ENCODE measurements at regions not wholly inside any gene's neighbourhood (a gene's known extent, or its start where the extent isn't known, plus 50 kb on each side); places are given as distances from the start of the nearest gene placed in this dataset.
A peak's percentile ranks its signal among the peaks of the same experiment; 100 is the strongest.

DNA sequence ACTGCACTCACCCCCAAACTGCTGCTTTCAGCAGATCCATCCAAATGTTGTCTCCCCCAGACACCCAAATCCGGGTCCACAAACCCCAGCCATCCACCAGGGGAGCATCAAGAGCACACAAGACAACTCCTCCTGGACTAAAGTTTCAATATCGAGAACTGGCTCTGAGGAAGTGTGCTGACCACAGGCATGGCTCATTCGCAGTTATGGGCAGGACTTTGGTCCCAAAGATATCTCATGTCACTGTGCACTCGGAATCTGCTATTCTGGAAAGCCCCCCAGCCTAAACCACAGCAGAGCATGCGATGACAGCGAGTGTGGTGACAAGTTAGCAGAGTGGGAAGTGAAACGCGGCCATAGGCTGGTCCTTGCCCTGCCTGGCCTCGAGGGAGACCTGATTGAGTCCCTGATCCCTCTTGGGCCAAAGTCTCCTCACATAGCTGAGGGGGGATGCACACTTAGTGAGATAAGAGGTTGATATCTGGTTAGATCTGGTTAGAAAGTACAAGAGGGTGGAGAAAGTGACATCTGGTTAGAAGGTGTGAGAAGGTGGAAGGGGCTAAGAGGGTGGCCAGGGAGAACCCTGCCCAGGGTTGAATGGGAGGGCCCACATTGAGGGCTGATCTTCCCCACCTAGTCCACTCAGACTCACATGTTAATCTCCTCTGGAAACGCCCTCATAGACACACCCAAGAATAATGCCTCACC lies 149.7 kb downstream of the MRPL14 start:
- CTCF ChIA-PET, result interaction anchor here (0.7 to 1.8 kb wide), 2 partner anchors 97 to 99 kb away, joined by 3 to 5 read pairs; no protein-coding TSS in a partner anchor
- Mint-ChIP-seq H3K9me3 (ENCODE audit: unreplicated experiment) (no peaks in the 10 kb centered on the region), H3K27ac (ENCODE audit: low read depth, unreplicated experiment) (no peak overlapping the region), H3K4me1 (ENCODE audit: insufficient read depth, unreplicated experiment) (peaks cover 32% of the 10 kb centered on the region), H3K4me3 (ENCODE audit: unreplicated experiment) (no peak overlapping the region), H3K27me3 (ENCODE audit: insufficient read depth, unreplicated experiment) (no peaks in the 10 kb centered on the region), H3K36me3 (ENCODE audit: insufficient read depth, unreplicated experiment) (no peaks in the 10 kb centered on the region)
- TF ChIP-seq, protein P1, sequence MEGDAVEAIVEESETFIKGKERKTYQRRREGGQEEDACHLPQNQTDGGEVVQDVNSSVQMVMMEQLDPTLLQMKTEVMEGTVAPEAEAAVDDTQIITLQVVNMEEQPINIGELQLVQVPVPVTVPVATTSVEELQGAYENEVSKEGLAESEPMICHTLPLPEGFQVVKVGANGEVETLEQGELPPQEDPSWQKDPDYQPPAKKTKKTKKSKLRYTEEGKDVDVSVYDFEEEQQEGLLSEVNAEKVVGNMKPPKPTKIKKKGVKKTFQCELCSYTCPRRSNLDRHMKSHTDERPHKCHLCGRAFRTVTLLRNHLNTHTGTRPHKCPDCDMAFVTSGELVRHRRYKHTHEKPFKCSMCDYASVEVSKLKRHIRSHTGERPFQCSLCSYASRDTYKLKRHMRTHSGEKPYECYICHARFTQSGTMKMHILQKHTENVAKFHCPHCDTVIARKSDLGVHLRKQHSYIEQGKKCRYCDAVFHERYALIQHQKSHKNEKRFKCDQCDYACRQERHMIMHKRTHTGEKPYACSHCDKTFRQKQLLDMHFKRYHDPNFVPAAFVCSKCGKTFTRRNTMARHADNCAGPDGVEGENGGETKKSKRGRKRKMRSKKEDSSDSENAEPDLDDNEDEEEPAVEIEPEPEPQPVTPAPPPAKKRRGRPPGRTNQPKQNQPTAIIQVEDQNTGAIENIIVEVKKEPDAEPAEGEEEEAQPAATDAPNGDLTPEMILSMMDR (IDR thresholded peaks at IDR 0.05; ENCODE audit: unreplicated experiment), result no peak
- POLR2A ChIA-PET, result no interaction called here
- no peak for DNase-seq (ENCODE audit: unreplicated experiment)
- no TSS peak for BruUV-seq (replicated peaks)
- intact Hi-C loops (cut with micrococcal nuclease), result no loop called here

DNA sequence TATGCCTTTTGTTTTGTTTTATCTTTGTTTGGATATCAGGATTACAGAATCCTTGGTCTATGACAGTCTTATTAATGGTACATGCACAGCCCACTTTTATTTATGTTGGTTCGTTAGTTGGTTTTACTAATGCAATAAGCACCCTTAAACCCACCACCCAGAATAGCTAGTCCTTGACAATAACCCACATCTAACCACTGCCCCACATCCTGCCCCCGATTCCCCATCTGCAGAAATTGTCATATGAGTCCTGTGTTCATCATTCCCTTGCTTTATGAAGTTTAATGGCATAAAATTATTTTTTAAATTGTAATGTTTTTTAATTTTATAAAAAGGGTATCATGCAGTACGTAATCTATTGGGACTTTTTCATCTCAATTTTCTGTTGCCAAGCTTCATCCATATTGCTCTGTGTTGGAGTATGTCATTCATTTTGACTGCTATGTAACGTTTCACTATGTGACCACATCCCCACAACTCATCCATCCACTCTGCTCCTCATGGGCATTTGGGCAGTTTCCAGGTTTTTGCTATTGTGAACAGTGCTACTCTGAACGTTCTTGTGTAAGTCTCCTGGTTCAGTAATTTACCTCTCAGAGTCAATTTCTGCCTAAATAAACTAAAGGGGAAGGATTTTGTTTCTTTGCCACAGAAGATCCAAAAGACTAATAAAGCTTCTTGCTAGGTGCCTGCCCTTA lies 150.4 kb downstream of the MRPL14 start:
- DNase-seq (ENCODE audit: unreplicated experiment), result no peak
- no peaks in the 10 kb centered on the region for H3K27me3 Mint-ChIP-seq (ENCODE audit: insufficient read depth, unreplicated experiment)
- TF ChIP-seq, protein P1 (IDR thresholded peaks at IDR 0.05; ENCODE audit: unreplicated experiment), result no peak
- H3K9me3 Mint-ChIP-seq (ENCODE audit: unreplicated experiment), result no peaks in the 10 kb centered on the region
- H3K4me1 Mint-ChIP-seq (ENCODE audit: insufficient read depth, unreplicated experiment), result peaks cover 39% of the 10 kb centered on the region
- BruUV-seq (replicated peaks), result no TSS peak
- no peak overlapping the region for H3K4me3 Mint-ChIP-seq (ENCODE audit: unreplicated experiment)
- ChIA-PET POLR2A (no interaction called here), CTCF (interaction anchor here (0.7 kb wide), 1 partner anchor 100 kb away, joined by 3 read pairs; no protein-coding TSS in a partner anchor)
- intact Hi-C loops (cut with micrococcal nuclease), result no loop called here
- H3K36me3 Mint-ChIP-seq (ENCODE audit: insufficient read depth, unreplicated experiment), result no peaks in the 10 kb centered on the region
- H3K27ac Mint-ChIP-seq (ENCODE audit: low read depth, unreplicated experiment), result no peak overlapping the region

DNA sequence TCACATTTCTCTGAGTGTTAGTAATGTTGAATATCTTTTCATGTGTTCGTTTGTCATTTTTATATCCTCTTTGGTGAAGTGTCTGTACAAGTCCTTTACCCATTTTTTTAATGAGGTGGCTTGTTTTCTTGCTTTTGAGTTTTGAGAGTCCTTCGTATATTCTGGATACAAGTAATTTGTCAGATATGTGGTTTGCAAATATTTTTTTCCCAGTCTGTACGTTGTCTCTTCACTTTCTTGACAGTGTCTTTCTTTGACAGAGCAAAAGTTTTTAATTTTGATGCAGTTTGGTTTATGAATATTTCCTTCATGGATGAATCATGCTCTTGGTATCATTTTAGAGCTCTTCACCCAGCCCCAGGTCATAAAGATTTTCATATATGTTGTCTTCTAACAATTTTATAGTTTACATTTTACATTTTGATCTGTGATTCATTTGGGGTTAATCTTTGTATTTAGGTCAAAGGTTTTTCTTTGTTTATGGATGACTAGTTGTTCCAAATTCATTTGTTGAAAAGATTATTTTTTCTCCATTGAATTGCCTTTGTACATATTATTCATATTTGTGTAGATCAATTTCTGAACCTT lies 152.5 kb downstream of the MRPL14 start:
- ChIA-PET CTCF (no interaction called here), POLR2A (interaction anchor here (1.2 kb wide), 1 partner anchor 84 kb away, joined by 3 read pairs; no protein-coding TSS in a partner anchor)
- no peak for DNase-seq (ENCODE audit: unreplicated experiment)
- Mint-ChIP-seq H3K27me3 (ENCODE audit: insufficient read depth, unreplicated experiment) (no peaks in the 10 kb centered on the region), H3K9me3 (ENCODE audit: unreplicated experiment) (no peaks in the 10 kb centered on the region), H3K27ac (ENCODE audit: low read depth, unreplicated experiment) (no peak overlapping the region), H3K36me3 (ENCODE audit: insufficient read depth, unreplicated experiment) (no peaks in the 10 kb centered on the region), H3K4me1 (ENCODE audit: insufficient read depth, unreplicated experiment) (peaks cover 50% of the 10 kb centered on the region), H3K4me3 (ENCODE audit: unreplicated experiment) (no peak overlapping the region)
- TF ChIP-seq, protein P1 (IDR thresholded peaks at IDR 0.05; ENCODE audit: unreplicated experiment), result no peak
- BruUV-seq (replicated peaks), result no TSS peak
- intact Hi-C loops (cut with micrococcal nuclease), result no loop called here

DNA sequence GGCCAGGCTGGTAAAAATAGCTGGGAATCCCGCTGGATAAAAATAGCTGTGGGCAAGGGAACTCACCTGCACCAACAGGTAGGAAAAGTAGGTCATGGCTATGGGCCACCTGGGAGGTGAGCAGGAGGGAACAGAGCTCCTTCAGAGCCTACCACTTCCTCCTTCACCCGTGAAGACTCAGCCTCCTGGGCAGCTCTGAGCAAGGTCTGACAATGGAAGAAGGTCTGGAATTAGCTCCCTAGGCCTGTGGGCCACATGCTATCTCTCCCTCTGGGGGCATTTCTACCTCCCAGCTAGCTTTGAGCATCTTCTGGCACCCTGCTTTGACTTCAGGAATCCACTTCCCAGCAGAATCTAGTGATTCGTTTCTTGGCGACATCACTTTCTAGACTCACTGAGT lies 153.9 kb downstream of the MRPL14 start:
- H3K4me1 Mint-ChIP-seq (ENCODE audit: insufficient read depth, unreplicated experiment), result peaks cover 46% of the 10 kb centered on the region
- no peaks in the 10 kb centered on the region for H3K27me3 Mint-ChIP-seq (ENCODE audit: insufficient read depth, unreplicated experiment)
- H3K27ac Mint-ChIP-seq (ENCODE audit: low read depth, unreplicated experiment), result no peak overlapping the region
- POLR2A ChIA-PET, result interaction anchor here (1.5 to 2.4 kb wide), 5 partner anchors 13 to 203 kb away, joined by 3 to 10 read pairs (median 7); partner anchors contain the start of gene VEGFA
- H3K36me3 Mint-ChIP-seq (ENCODE audit: insufficient read depth, unreplicated experiment), result no peaks in the 10 kb centered on the region
- H3K9me3 Mint-ChIP-seq (ENCODE audit: unreplicated experiment), result no peaks in the 10 kb centered on the region
- DNase-seq (ENCODE audit: unreplicated experiment), result peak; percentile 50
- TF ChIP-seq, protein P1 (IDR thresholded peaks at IDR 0.05; ENCODE audit: unreplicated experiment), result no peak
- no TSS peak for BruUV-seq (replicated peaks)
- intact Hi-C loops (cut with micrococcal nuclease), result loop anchor here (2.0 kb wide), 1 partner anchor 101 kb away; no protein-coding TSS in a partner anchor
- no peak overlapping the region for H3K4me3 Mint-ChIP-seq (ENCODE audit: unreplicated experiment)
- CTCF ChIA-PET, result interaction anchor here (0.8 to 1.6 kb wide), 6 partner anchors 10 to 204 kb away, joined by 3 to 12 read pairs (median 3); partner anchors contain the start of gene VEGFA

Data from MCF 10A (cell line).